NCI-H2171 (cell line): ENCODE measurements at regions not wholly inside any gene's neighbourhood (a gene's known extent, or its start where the extent isn't known, plus 50 kb on each side); places are given as distances from the start of the nearest gene placed in this dataset.

Source experiments
- DNase-seq: peaks from one replicate; lab custom pipeline; 2025; lab: John Stamatoyannopoulos, UW

GRCh38 chr10:128710798-128711183, 584.6 kb upstream of the MKI67 start:
- DNase-seq: no peak

GRCh38 chr10:128711806-128712205, 585.6 kb upstream of the MKI67 start:
- DNase-seq: no peak

GRCh38 chr10:128712661-128713400, 586.6 kb upstream of the MKI67 start:
- no peak for DNase-seq

GRCh38 chr10:128713471-128713870, 587.2 kb upstream of the MKI67 start:
- DNase-seq: no peak

DNA sequence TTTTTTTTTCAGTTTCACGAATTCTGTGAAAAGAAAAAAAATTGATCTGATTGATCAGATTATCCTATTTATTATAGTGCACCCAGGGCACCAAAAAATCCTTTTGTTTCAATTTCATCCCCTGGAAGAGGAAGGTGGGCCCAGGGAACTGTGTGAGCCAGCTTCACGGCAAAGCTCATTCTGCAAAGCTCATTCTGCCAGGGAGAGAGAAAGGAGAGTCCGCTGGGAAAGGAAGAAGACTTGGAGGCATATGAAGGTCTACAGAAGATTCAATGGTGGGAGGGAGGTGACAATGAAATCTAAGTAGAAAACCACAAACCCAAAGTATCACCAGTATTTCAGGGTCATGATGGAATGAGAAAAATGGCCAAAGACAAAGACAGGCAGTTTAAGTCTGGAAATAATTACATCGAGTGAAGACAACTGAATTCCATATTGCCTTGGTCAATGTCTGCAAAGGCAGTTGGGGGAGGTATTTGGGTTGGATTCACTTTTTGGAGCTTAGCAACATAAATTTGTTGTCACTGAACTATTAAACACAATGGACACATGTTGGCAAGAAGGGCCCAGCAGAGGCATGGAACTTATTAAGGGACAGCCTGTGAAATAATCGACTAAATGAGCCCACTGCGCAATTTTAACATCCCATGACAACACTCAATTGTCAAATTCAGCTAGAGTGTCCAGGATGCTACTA, 587.8 kb upstream of the MKI67 start:
- DNase-seq: no peak

- no peak for DNase-seq
These were observed 588.6 kb upstream of the MKI67 start for GRCh38 chr10:128714644-128715415.

GRCh38 chr10:128716181-128716580, 590.0 kb upstream of the MKI67 start:
- no peak for DNase-seq

DNA sequence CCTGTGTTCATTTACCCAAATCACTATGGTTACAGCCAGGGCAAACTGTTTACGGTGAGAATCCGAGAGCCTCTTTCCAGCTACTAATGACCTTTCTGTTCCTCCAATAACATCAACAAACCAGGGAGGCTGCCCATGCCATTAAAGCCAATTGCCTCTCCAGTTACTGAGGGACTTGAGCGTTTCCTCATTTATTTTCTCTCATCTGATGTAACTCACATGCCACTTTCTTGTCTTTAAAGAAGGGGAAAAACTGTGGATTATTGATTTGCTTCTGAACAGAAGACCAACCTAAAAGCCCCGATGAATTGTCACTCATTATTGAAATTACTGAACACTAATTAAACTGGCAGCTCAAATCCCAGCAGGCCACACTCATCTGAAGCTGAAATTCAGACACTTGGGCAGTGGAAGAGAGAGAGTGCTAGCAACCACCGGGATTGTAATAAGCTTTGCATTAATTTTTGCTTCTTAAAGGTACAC, 595.8 kb upstream of the MKI67 start:
- no peak for DNase-seq

- DNase-seq: no peak
These were observed 596.7 kb upstream of the MKI67 start for GRCh38 chr10:128722947-128723346.

DNA sequence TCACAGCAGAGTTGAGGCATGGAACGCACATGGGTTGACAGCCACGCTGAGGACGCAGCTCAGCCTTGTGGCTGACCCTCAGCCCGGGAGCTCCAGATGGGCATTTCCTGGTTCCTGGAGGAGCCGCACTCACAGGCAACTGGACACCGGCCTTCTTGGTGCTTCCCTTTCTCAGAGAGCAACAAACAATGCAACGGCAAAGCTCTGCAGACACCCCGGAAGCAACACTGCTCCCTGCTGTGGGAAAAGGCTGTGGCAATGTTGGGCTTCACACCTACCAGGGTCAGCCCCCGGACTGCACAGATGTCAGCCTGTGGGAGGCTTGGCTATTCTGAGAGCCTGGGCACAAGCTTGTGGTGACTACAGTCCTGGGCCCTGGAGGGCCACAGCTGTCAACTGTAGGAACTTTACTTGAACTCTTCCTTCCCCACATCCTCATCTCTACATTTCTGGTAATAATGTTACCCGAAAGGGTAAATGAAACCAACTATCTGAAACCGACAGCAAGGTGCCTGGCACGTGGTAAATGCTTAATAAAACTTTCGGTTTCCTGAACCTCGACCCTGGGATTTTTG, 597.5 kb upstream of the MKI67 start:
- DNase-seq: no peak

DNA sequence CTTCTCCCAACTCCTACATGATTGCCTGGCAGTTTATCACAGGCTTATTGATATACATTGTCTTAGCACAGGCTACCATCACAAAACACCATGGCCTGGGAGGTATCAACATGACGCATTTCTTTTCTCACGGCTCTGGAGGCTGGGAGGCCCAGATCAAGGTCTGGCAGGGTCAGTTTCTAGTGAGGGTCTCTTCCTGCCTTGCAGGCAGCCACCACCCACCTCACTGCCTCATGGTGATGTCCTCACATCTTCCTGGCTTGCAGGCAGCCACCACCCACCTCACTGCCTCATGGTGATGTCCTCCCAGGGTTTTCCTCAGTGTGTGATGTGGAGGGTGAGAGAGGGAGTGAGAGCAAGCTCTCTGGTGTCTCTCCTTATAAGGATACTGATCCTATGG, 599.3 kb upstream of the MKI67 start:
- no peak for DNase-seq

GRCh38 chr10:128727114-128727513, 600.9 kb upstream of the MKI67 start:
- no peak for DNase-seq

GRCh38 chr10:128729910-128730420, 603.7 kb upstream of the MKI67 start:
- DNase-seq: no peak

DNA sequence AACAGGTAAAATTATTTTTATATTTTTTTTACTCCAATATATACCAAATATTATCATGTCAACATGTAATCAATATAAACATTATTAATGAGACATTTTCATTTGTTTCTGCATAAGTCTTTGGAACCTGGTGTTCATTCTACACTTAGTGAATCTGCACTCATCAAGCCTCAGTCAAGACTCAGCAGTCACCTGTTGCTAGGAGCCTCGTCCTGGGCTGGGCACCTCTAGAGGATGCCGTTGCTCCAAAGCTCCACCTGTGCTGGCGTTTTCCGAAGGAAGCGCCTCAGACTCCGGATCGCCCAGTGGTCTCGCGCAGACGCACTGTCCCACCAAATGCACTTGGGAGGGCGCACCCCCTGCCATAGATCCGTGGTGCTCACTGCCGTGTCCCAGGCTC, 604.7 kb upstream of the MKI67 start:
- DNase-seq: no peak

DNA sequence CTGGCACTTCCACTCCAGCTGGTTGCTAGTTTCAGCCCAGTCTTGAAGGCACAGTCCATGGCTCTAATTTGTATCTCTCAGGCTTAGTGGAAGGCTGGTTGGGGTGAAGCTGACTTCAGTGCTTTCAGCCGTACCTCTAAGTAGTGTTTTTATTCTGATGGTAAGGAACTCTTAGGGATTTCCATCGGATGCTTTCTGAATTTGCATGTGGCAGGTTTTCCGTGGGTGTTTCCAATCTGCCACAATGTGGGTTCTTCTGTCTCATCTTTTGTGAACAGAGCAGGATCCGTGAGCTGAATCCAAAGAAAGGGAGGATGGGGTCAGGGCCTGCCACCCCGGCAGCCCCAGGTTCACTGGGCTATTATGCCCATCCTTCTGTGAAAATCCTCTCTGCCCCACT, 607.9 kb upstream of the MKI67 start:
- no peak for DNase-seq

DNA sequence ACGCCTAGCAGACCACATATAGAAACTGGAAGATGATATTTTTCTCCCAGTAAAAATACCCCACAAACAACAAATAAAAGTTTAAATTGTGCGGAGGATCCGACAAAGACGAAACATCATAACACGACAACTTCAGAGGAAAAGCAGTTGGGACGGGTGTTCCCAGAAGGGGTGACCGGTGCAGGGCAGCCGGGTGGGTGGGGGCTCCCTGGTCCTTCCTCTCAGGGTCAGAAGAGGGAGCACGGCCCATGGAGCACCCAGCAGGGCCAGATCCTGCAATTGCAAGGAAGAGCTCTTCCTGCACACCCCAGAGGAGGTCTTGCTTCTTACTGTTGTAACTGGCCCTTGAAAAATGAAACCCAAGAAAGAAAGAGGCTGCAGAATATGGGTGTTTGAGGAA, 608.5 kb upstream of the MKI67 start:
- DNase-seq: no peak

GRCh38 chr10:128735996-128736395, 609.8 kb upstream of the MKI67 start:
- DNase-seq: no peak

DNA sequence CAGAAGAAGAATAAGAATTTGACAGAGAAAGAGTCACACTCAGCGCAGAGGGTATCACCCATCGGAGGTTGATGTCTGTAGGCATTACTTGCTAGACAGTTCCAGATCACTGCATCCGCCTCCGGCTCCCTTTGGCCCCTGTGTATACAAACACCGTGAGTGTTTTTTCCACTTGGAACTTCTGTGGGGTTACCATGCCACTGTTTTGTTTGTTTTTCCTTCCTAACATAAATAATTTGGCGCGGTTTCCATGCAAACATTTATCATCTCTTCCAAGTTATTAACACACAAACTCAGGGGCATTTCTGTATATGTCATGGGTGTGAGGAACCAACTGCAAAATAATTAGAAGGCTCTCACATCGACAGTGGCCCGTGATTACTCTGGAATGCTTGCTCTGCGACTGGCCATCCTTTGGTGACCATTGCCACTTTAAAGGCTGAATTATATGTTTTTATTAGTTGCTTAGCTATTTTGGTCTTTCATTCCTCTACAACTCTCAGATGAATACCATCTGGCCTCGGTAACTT, 612.2 kb upstream of the MKI67 start:
- no peak for DNase-seq

GRCh38 chr10:128739930-128740329, 613.7 kb upstream of the MKI67 start:
- no peak for DNase-seq

DNA sequence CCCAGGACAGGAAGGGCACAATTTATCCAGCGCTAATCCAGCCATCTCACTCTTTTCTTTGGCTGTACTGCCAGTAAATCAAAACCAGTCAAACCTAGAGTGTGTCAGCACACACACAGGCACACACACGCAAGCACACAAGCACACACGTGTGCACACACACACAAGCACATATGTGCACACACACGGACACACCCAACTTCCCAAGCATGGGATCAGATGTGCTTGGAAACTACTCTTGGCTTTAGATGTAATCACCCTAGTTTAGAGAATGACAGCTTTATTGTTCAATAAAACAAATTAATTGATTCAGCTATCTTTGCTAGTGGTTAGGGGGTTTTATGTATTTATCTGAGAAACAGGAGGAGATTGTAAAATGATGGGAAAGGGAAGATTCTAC, 615.0 kb upstream of the MKI67 start:
- DNase-seq: no peak

- DNase-seq: no peak
These were observed 615.5 kb upstream of the MKI67 start for GRCh38 chr10:128741680-128742079.

GRCh38 chr10:128744092-128744491, 617.9 kb upstream of the MKI67 start:
- DNase-seq: no peak
